ENCODE measurements at regions not wholly inside any gene's neighbourhood (a gene's known extent, or its start where the extent isn't known, plus 50 kb on each side); places are given as distances from the start of the nearest gene placed in this dataset.

GRCh38 chr19:31000913-31001312, 348.3 kb downstream of the TSHZ3 start:
- Histone ChIP-seq H3K4me3 (replicated peaks; ENCODE audit: insufficient read depth, low read length) (no peak overlapping the region), H3K27me3 (ENCODE audit: insufficient read depth, poor library complexity, severe bottlenecking) (no peaks in the 10 kb centered on the region), H3K27ac (replicated peaks) (no peak overlapping the region)
- TF ChIP-seq SPI1 (IDR thresholded peaks at IDR 0.05; ENCODE audit: borderline replicate concordance, low read depth) (no peak), CTCF (IDR thresholded peaks at IDR 0.05; ENCODE audit: insufficient read depth, low read length) (no peak), POLR2AphosphoS5 (IDR thresholded peaks at IDR 0.05; ENCODE audit: low read depth) (no peak), GABPA (IDR thresholded peaks at IDR 0.05; ENCODE audit: low read depth) (no peak), REST (IDR thresholded peaks at IDR 0.05; ENCODE audit: insufficient replicate concordance, low read depth) (no peak)
- DNase-seq (ENCODE audit: low read depth in 1 of 2, low spot score in 1 of 2): no peak

- Histone ChIP-seq H3K4me3 (replicated peaks; ENCODE audit: insufficient read depth, low read length) (no peak overlapping the region), H3K27ac (replicated peaks) (no peak overlapping the region), H3K27me3 (ENCODE audit: insufficient read depth, poor library complexity, severe bottlenecking) (no peaks in the 10 kb centered on the region)
- TF ChIP-seq GABPA (IDR thresholded peaks at IDR 0.05; ENCODE audit: low read depth) (no peak), POLR2AphosphoS5 (IDR thresholded peaks at IDR 0.05; ENCODE audit: low read depth) (no peak), REST (IDR thresholded peaks at IDR 0.05; ENCODE audit: insufficient replicate concordance, low read depth) (no peak), SPI1 (IDR thresholded peaks at IDR 0.05; ENCODE audit: borderline replicate concordance, low read depth) (no peak)
- DNase-seq (ENCODE audit: low read depth in 1 of 2, low spot score in 1 of 2): no peak
Observed at GRCh38 chr19:30999726-31000125, 349.5 kb downstream of the TSHZ3 start.

GRCh38 chr19:30997222-30997621, 352.0 kb downstream of the TSHZ3 start:
- H3K4me3 ChIP-seq (replicated peaks; ENCODE audit: insufficient read depth, low read length): no peak overlapping the region
- no peak overlapping the region for H3K27ac ChIP-seq (replicated peaks)
- TF ChIP-seq CTCF (IDR thresholded peaks at IDR 0.05; ENCODE audit: insufficient read depth, low read length): no peak
- TF ChIP-seq REST (IDR thresholded peaks at IDR 0.05; ENCODE audit: insufficient replicate concordance, low read depth): no peak
- no peak for TF ChIP-seq POLR2AphosphoS5 (IDR thresholded peaks at IDR 0.05; ENCODE audit: low read depth)
- no peak for TF ChIP-seq GABPA (IDR thresholded peaks at IDR 0.05; ENCODE audit: low read depth)
- TF ChIP-seq SPI1 (IDR thresholded peaks at IDR 0.05; ENCODE audit: borderline replicate concordance, low read depth): no peak
- no peaks in the 10 kb centered on the region for H3K27me3 ChIP-seq (ENCODE audit: insufficient read depth, poor library complexity, severe bottlenecking)
- DNase-seq (ENCODE audit: low read depth in 1 of 2, low spot score in 1 of 2): no peak
